MM.1S (cell line): ENCODE measurements at regions not wholly inside any gene's neighbourhood (a gene's known extent, or its start where the extent isn't known, plus 50 kb on each side); places are given as distances from the start of the nearest gene placed in this dataset.

Source experiments
- DNase-seq: peaks from one replicate; pipeline ENCODE4 v3.0.0-alpha.2; 2015
- H2AFZ ChIP-seq: fragments of 300-600 bp; sonication (generic); 2 replicates; pipeline ENCODE4 v1.6.0; 2016; ENCODE audit warnings: antibody characterized with exemption, low read length
- H3F3A ChIP-seq: fragments of 300-600 bp; sonication (generic); 2 replicates; pipeline ENCODE4 v1.6.1; 2016; ENCODE audit warnings: mild to moderate bottlenecking, antibody characterized with exemption, low read length, moderate library complexity, mixed read lengths; ENCODE audit not compliant: insufficient read depth
- H3K27ac ChIP-seq: fragments of 300-600 bp; sonication (generic); 2 replicates; pipeline ENCODE4 v1.5.1; 2016; ENCODE audit warnings: mild to moderate bottlenecking, low read length
- H3K27me3 ChIP-seq: fragments of 300-600 bp; sonication (generic); replicated peaks from 2 replicates; pipeline ENCODE4 v1.6.0; 2016; ENCODE audit warnings: low read length; ENCODE audit not compliant: insufficient read depth
- H3K36me3 ChIP-seq: fragments of 300-600 bp; sonication (generic); replicated peaks from 2 replicates; pipeline ENCODE4 v1.6.1; 2016; ENCODE audit warnings: mild to moderate bottlenecking, low read length, mixed read lengths; ENCODE audit not compliant: insufficient read depth
- H3K4me1 ChIP-seq: fragments of 300-600 bp; sonication (generic); 2 replicates; pipeline ENCODE4 v1.6.1; 2016; ENCODE audit warnings: low read length, mixed read lengths
- H3K4me2 ChIP-seq: fragments of 300-600 bp; sonication (generic); 2 replicates; pipeline ENCODE4 v1.6.0; 2016; ENCODE audit warnings: low read depth, low read length
- H3K4me3 ChIP-seq: fragments of 300-600 bp; sonication (generic); 2 replicates; pipeline ENCODE4 v1.5.1; 2016; ENCODE audit warnings: low read length, mixed read lengths
- H3K79me2 ChIP-seq: fragments of 300-600 bp; sonication (generic); 2 replicates; pipeline ENCODE4 v1.6.1; 2016; ENCODE audit warnings: mixed run types, low read length, mixed read lengths
- H3K9ac ChIP-seq: fragments of 300-600 bp; sonication (generic); 2 replicates; pipeline ENCODE4 v1.6.1; 2016; ENCODE audit warnings: low read length, mixed read lengths
- H3K9me2 ChIP-seq: fragments of 300-600 bp; sonication (generic); replicated peaks from 2 replicates; pipeline ENCODE4 v1.6.1; 2016; ENCODE audit warnings: mild to moderate bottlenecking, low read length, mixed read lengths; ENCODE audit not compliant: insufficient read depth
- H3K9me3 ChIP-seq: fragments of 300-600 bp; sonication (generic); replicated peaks from 2 replicates; pipeline ENCODE4 v1.6.1; 2016; ENCODE audit warnings: mild to moderate bottlenecking, low read length, mixed read lengths; ENCODE audit not compliant: insufficient read depth
- H4K20me1 ChIP-seq: fragments of 300-600 bp; sonication (generic); 2 replicates; pipeline ENCODE4 v1.6.1; 2016; ENCODE audit warnings: mild to moderate bottlenecking, low read length, moderate library complexity, mixed read lengths; ENCODE audit not compliant: insufficient read depth
- EZH2 ChIP-seq: fragments of 300-600 bp; sonication (generic); optimal IDR thresholded peaks from 2 replicates; pipeline ENCODE3; 2017; ENCODE audit warnings: low read depth, mild to moderate bottlenecking, antibody characterized with exemption, low read length, mixed read lengths
- EZH2phosphoT487 ChIP-seq: fragments of 300-600 bp; sonication (generic); IDR thresholded peaks from 2 replicates; pipeline ENCODE4 v1.6.1; 2018; ENCODE audit warnings: antibody characterized with exemption, low read length
- TF ChIP-seq, protein P1 (sequence below): fragments of 300-600 bp; sonication (generic); IDR thresholded peaks from 2 replicates; pipeline ENCODE4 v1.5.1; 2016; ENCODE audit warnings: antibody characterized with exemption, low read length, mixed read lengths

DNA sequence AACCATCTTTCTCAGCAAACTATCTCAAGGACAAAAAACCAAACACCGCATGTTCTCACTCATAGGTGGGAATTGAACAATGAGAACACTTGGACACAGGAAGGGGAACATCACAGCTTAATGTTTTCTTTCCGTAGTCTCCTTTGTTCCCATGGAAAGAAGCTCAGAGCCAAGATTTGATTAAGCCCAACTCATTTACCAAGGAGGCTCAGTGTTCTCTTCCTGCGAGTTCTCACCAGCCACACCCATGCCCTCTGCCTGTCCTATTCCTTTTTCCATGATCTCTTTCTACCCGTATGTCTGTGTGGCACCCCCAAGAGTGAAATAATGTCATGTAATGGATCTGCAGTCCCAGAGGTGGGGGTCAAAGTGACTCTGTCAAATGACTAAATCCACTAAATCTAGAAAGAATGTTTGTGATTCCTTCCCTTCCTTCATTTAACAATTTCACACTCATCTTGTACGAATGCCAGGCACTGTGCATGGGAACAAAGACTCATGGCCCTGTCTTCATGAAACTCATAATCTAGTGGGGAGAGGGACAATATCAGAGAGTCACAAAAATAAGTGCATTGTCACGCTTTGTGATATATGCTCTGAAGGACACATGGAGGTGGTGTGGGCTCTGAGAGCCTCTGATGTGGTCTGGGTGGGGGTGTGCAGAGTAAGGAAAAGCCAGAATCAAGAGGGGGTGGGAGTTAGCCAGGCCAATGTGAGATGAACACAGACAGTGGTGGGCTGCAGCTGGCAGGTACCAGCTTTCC, 292.1 kb downstream of the CDC5L start:
- DNase-seq, result no peak
- H3K36me3 ChIP-seq, result no peaks in the 10 kb centered on the region
- no peaks in the 10 kb centered on the region for H4K20me1 ChIP-seq
- H2AFZ ChIP-seq, result no peak overlapping the region
- no peaks in the 10 kb centered on the region for H3F3A ChIP-seq
- H3K4me1 ChIP-seq, result no peaks in the 10 kb centered on the region
- TF ChIP-seq, protein P1, sequence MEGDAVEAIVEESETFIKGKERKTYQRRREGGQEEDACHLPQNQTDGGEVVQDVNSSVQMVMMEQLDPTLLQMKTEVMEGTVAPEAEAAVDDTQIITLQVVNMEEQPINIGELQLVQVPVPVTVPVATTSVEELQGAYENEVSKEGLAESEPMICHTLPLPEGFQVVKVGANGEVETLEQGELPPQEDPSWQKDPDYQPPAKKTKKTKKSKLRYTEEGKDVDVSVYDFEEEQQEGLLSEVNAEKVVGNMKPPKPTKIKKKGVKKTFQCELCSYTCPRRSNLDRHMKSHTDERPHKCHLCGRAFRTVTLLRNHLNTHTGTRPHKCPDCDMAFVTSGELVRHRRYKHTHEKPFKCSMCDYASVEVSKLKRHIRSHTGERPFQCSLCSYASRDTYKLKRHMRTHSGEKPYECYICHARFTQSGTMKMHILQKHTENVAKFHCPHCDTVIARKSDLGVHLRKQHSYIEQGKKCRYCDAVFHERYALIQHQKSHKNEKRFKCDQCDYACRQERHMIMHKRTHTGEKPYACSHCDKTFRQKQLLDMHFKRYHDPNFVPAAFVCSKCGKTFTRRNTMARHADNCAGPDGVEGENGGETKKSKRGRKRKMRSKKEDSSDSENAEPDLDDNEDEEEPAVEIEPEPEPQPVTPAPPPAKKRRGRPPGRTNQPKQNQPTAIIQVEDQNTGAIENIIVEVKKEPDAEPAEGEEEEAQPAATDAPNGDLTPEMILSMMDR, result no peak
- TF ChIP-seq EZH2phosphoT487, result no peak
- no peak for TF ChIP-seq EZH2
- H3K9me2 ChIP-seq, result no peaks in the 10 kb centered on the region
- H3K9me3 ChIP-seq, result no peaks in the 10 kb centered on the region
- H3K9ac ChIP-seq, result no peak overlapping the region
- no peak overlapping the region for H3K27ac ChIP-seq
- no peaks in the 10 kb centered on the region for H3K79me2 ChIP-seq
- no peaks in the 10 kb centered on the region for H3K27me3 ChIP-seq
- H3K4me3 ChIP-seq, result no peak overlapping the region
- no peak overlapping the region for H3K4me2 ChIP-seq

DNA sequence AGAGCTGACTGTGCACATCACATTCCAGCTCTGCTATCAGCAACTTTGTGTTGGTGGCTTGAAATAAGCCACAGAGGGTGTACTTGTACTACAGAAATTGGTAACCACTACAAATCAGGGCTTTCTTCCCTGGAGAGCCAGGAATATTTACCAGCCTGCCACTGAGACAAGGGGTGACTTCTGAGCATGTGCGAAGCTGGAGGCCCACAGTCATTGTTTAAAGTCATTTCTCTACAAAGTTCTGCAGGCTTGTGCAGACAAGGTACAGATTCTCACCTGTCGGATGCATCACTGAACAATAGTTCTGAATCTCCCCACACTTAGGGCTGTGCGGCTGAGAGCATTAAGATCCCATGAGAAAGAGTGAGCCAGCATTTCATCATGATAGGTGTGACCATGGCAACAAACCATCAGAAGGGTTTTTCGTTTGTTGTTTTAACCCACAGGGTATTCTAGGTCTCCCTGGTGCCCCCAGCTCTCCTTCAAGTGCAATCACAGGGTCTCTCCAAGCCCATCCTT, 292.8 kb downstream of the CDC5L start:
- H3K9ac ChIP-seq, result no peak overlapping the region
- DNase-seq, result no peak
- H3K4me1 ChIP-seq, result no peaks in the 10 kb centered on the region
- H3K9me2 ChIP-seq, result no peaks in the 10 kb centered on the region
- no peaks in the 10 kb centered on the region for H3F3A ChIP-seq
- H3K27ac ChIP-seq, result no peak overlapping the region
- no peak overlapping the region for H3K4me3 ChIP-seq
- H3K36me3 ChIP-seq, result no peaks in the 10 kb centered on the region
- no peaks in the 10 kb centered on the region for H4K20me1 ChIP-seq
- H3K79me2 ChIP-seq, result no peaks in the 10 kb centered on the region
- no peak overlapping the region for H3K4me2 ChIP-seq
- H3K27me3 ChIP-seq, result no peaks in the 10 kb centered on the region
- H3K9me3 ChIP-seq, result no peaks in the 10 kb centered on the region
- no peak overlapping the region for H2AFZ ChIP-seq
- TF ChIP-seq EZH2, result no peak
- TF ChIP-seq EZH2phosphoT487, result no peak
- TF ChIP-seq, protein P1, result no peak

DNA sequence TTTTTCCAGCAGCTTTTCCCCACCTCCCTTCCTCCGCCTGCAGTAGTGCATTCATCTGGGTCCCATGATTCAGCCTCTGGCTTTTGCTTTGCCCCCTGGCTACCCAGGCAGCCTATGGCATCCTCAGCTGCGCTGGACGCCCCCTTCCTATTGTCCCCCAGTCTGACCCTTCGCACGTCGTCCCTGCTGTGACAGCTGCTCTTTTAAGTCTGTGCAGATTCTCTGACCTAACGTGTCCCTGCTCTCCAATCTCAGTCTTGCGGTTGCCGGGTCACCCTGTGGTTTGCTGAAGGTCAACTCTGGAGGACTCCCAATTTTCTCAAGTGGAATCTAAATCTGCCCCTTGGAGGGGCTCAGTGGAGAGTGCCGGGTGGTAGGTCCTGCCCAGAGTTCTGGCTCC, 294.3 kb downstream of the CDC5L start:
- H3K4me1 ChIP-seq, result no peaks in the 10 kb centered on the region
- H3K9me2 ChIP-seq, result no peaks in the 10 kb centered on the region
- H3K4me3 ChIP-seq, result no peak overlapping the region
- no peaks in the 10 kb centered on the region for H3K79me2 ChIP-seq
- TF ChIP-seq, protein P1, result no peak
- H3K36me3 ChIP-seq, result no peaks in the 10 kb centered on the region
- no peaks in the 10 kb centered on the region for H3F3A ChIP-seq
- DNase-seq, result no peak
- no peak overlapping the region for H3K27ac ChIP-seq
- no peak overlapping the region for H2AFZ ChIP-seq
- no peaks in the 10 kb centered on the region for H3K27me3 ChIP-seq
- no peak overlapping the region for H3K9ac ChIP-seq
- H3K4me2 ChIP-seq, result no peak overlapping the region
- no peaks in the 10 kb centered on the region for H4K20me1 ChIP-seq
- H3K9me3 ChIP-seq, result no peaks in the 10 kb centered on the region
